IgD-negative memory B cell (primary cell): ENCODE measurements at regions not wholly inside any gene's neighbourhood (a gene's known extent, or its start where the extent isn't known, plus 50 kb on each side); places are given as distances from the start of the nearest gene placed in this dataset.

Experiments used
- H3K27ac Mint-ChIP-seq, 3 donors: one replicate each; pipeline ENCODE4 v1.8.0; 2020 to 2022; ENCODE audit warnings: mild to moderate bottlenecking in 3 of 3, mixed read lengths in 3 of 3, moderate library complexity in 1 of 3
- H3K27me3 Mint-ChIP-seq: one replicate; pipeline ENCODE4 v1.8.0; 2021; ENCODE audit warnings: mixed read lengths
- H3K36me3 Mint-ChIP-seq: one replicate; pipeline ENCODE4 v1.8.0; 2020; ENCODE audit warnings: mild to moderate bottlenecking, mixed read lengths
- H3K4me1 Mint-ChIP-seq, 3 donors: one replicate each; pipeline ENCODE4 v1.8.0; 2020 to 2022; ENCODE audit warnings: mixed read lengths in 3 of 3, mild to moderate bottlenecking in 1 of 3
- H3K4me3 Mint-ChIP-seq, 4 donors: one replicate each; pipeline ENCODE4 v1.8.0; 2020 to 2022; ENCODE audit warnings: mild to moderate bottlenecking in 4 of 4, mixed read lengths in 4 of 4, moderate library complexity in 3 of 4
- H3K9me3 Mint-ChIP-seq, 3 donors: one replicate each; pipeline ENCODE4 v1.8.0; 2020 to 2021; ENCODE audit warnings: mixed read lengths in 3 of 3, mild to moderate bottlenecking in 1 of 3

- Mint-ChIP-seq H3K4me3 (peak overlapping the region in 2 of 4 donors; percentile 24 to 48), H3K4me1 (peaks cover 13 to 23% (median 13%) of the 10 kb centered on the region in 3 donors), H3K36me3 (peaks cover 10% of the 10 kb centered on the region), H3K9me3 (peaks cover 2 to 8% (median 3%) of the 10 kb centered on the region in 3 donors), H3K27me3 (no peaks in the 10 kb centered on the region), H3K27ac (no peak overlapping the region)
Observed at GRCh38 chr2:57876313-57876712, 170.3 kb upstream of the VRK2 start.

GRCh38 chr2:57877811-57878170, 168.8 kb upstream of the VRK2 start:
- peak overlapping the region in 2 of 4 donors; percentile 2 to 68 for H3K4me3 Mint-ChIP-seq
- no peaks in the 10 kb centered on the region for H3K27me3 Mint-ChIP-seq
- peaks cover 10% of the 10 kb centered on the region for H3K36me3 Mint-ChIP-seq
- peaks cover 2 to 8% (median 3%) of the 10 kb centered on the region in 3 donors for H3K9me3 Mint-ChIP-seq
- H3K27ac Mint-ChIP-seq: no peak overlapping the region
- H3K4me1 Mint-ChIP-seq: peaks cover 13 to 23% (median 13%) of the 10 kb centered on the region in 3 donors

- Mint-ChIP-seq H3K4me1 (peaks cover 13 to 23% (median 13%) of the 10 kb centered on the region in 3 donors), H3K27me3 (no peaks in the 10 kb centered on the region), H3K4me3 (peak overlapping the region; percentile 2 to 68 (median 32)), H3K36me3 (peaks cover 10% of the 10 kb centered on the region), H3K9me3 (peaks cover 2 to 7% (median 3%) of the 10 kb centered on the region in 3 donors), H3K27ac (no peak overlapping the region)
Observed at GRCh38 chr2:57878171-57878865, 168.3 kb upstream of the VRK2 start.

GRCh38 chr2:57878866-57879210, 167.8 kb upstream of the VRK2 start:
- peaks cover 10% of the 10 kb centered on the region for H3K36me3 Mint-ChIP-seq
- H3K4me1 Mint-ChIP-seq: peaks cover 13 to 23% (median 13%) of the 10 kb centered on the region in 3 donors
- no peak overlapping the region for H3K4me3 Mint-ChIP-seq
- H3K27ac Mint-ChIP-seq: no peak overlapping the region
- no peaks in the 10 kb centered on the region for H3K27me3 Mint-ChIP-seq
- peaks cover 0 to 2% (median 2%) of the 10 kb centered on the region in 3 donors for H3K9me3 Mint-ChIP-seq

- peaks cover 7% of the 10 kb centered on the region for H3K36me3 Mint-ChIP-seq
- H3K27me3 Mint-ChIP-seq: no peaks in the 10 kb centered on the region
- no peak overlapping the region for H3K27ac Mint-ChIP-seq
- H3K4me3 Mint-ChIP-seq: no peak overlapping the region
- peaks cover 13 to 23% (median 13%) of the 10 kb centered on the region in 3 donors for H3K4me1 Mint-ChIP-seq
- peaks cover 0 to 2% (median 0%) of the 10 kb centered on the region in 3 donors for H3K9me3 Mint-ChIP-seq
Observed at GRCh38 chr2:57880446-57880845, 166.2 kb upstream of the VRK2 start.

- Mint-ChIP-seq H3K36me3 (peaks cover 7% of the 10 kb centered on the region), H3K27me3 (no peaks in the 10 kb centered on the region), H3K9me3 (no peaks in the 10 kb centered on the region), H3K27ac (no peak overlapping the region), H3K4me3 (no peak overlapping the region), H3K4me1 (peaks cover 9 to 20% (median 14%) of the 10 kb centered on the region in 3 donors)
Observed at GRCh38 chr2:57880967-57881366, 165.6 kb upstream of the VRK2 start.

GRCh38 chr2:57881998-57882888, 164.4 kb upstream of the VRK2 start:
- no peaks in the 10 kb centered on the region for H3K9me3 Mint-ChIP-seq
- no peak overlapping the region for H3K27ac Mint-ChIP-seq
- no peak overlapping the region for H3K4me3 Mint-ChIP-seq
- H3K27me3 Mint-ChIP-seq: no peaks in the 10 kb centered on the region
- H3K4me1 Mint-ChIP-seq: peaks cover 6 to 11% (median 8%) of the 10 kb centered on the region in 3 donors
- peaks cover 9% of the 10 kb centered on the region for H3K36me3 Mint-ChIP-seq

- peaks cover 4% of the 10 kb centered on the region for H3K36me3 Mint-ChIP-seq
- H3K27me3 Mint-ChIP-seq: no peaks in the 10 kb centered on the region
- no peak overlapping the region for H3K27ac Mint-ChIP-seq
- H3K4me3 Mint-ChIP-seq: no peak overlapping the region
- H3K9me3 Mint-ChIP-seq: no peaks in the 10 kb centered on the region
- H3K4me1 Mint-ChIP-seq: peaks cover 2 to 7% (median 5%) of the 10 kb centered on the region in 3 donors
Observed at GRCh38 chr2:57882895-57883515, 163.6 kb upstream of the VRK2 start.

- no peaks in the 10 kb centered on the region for H3K27me3 Mint-ChIP-seq
- no peak overlapping the region for H3K27ac Mint-ChIP-seq
- H3K9me3 Mint-ChIP-seq: no peaks in the 10 kb centered on the region
- H3K4me1 Mint-ChIP-seq: peaks cover 0 to 7% (median 5%) of the 10 kb centered on the region in 3 donors
- no peak overlapping the region for H3K4me3 Mint-ChIP-seq
- peaks cover 4% of the 10 kb centered on the region for H3K36me3 Mint-ChIP-seq
Observed at GRCh38 chr2:57884281-57884680, 162.3 kb upstream of the VRK2 start.

GRCh38 chr2:57885742-57886141, 160.9 kb upstream of the VRK2 start:
- H3K9me3 Mint-ChIP-seq: no peaks in the 10 kb centered on the region
- H3K27me3 Mint-ChIP-seq: no peaks in the 10 kb centered on the region
- H3K27ac Mint-ChIP-seq: no peak overlapping the region
- H3K4me1 Mint-ChIP-seq: peaks cover 0 to 7% (median 5%) of the 10 kb centered on the region in 3 donors
- H3K4me3 Mint-ChIP-seq: peak overlapping the region in 1 of 4 donors; percentile 47
- peaks cover 1% of the 10 kb centered on the region for H3K36me3 Mint-ChIP-seq

- Mint-ChIP-seq H3K9me3 (no peaks in the 10 kb centered on the region), H3K4me3 (peak overlapping the region in 1 of 4 donors; percentile 47), H3K27me3 (no peaks in the 10 kb centered on the region), H3K4me1 (peaks cover 0 to 5% (median 5%) of the 10 kb centered on the region in 3 donors), H3K27ac (no peak overlapping the region), H3K36me3 (peaks cover 1% of the 10 kb centered on the region)
Observed at GRCh38 chr2:57886161-57886786, 160.3 kb upstream of the VRK2 start.

- Mint-ChIP-seq H3K27ac (no peak overlapping the region), H3K9me3 (no peaks in the 10 kb centered on the region), H3K27me3 (no peaks in the 10 kb centered on the region), H3K36me3 (peaks cover 3% of the 10 kb centered on the region), H3K4me1 (peaks cover 8 to 12% (median 8%) of the 10 kb centered on the region in 3 donors), H3K4me3 (no peak overlapping the region)
Observed at GRCh38 chr2:57888463-57888862, 158.1 kb upstream of the VRK2 start.

GRCh38 chr2:57890464-57890863, 156.1 kb upstream of the VRK2 start:
- Mint-ChIP-seq H3K36me3 (peaks cover 5% of the 10 kb centered on the region), H3K4me1 (peaks cover 15 to 24% (median 17%) of the 10 kb centered on the region in 3 donors), H3K27ac (no peak overlapping the region), H3K9me3 (no peaks in the 10 kb centered on the region), H3K4me3 (no peak overlapping the region), H3K27me3 (no peaks in the 10 kb centered on the region)

- Mint-ChIP-seq H3K36me3 (peaks cover 5% of the 10 kb centered on the region), H3K4me1 (peaks cover 13 to 23% (median 17%) of the 10 kb centered on the region in 3 donors), H3K4me3 (no peak overlapping the region), H3K9me3 (no peaks in the 10 kb centered on the region), H3K27ac (no peak overlapping the region), H3K27me3 (no peaks in the 10 kb centered on the region)
Observed at GRCh38 chr2:57891086-57891712, 155.4 kb upstream of the VRK2 start.
